ENCODE measurements at regions not wholly inside any gene's neighbourhood (a gene's known extent, or its start where the extent isn't known, plus 50 kb on each side); places are given as distances from the start of the nearest gene placed in this dataset.

DNA sequence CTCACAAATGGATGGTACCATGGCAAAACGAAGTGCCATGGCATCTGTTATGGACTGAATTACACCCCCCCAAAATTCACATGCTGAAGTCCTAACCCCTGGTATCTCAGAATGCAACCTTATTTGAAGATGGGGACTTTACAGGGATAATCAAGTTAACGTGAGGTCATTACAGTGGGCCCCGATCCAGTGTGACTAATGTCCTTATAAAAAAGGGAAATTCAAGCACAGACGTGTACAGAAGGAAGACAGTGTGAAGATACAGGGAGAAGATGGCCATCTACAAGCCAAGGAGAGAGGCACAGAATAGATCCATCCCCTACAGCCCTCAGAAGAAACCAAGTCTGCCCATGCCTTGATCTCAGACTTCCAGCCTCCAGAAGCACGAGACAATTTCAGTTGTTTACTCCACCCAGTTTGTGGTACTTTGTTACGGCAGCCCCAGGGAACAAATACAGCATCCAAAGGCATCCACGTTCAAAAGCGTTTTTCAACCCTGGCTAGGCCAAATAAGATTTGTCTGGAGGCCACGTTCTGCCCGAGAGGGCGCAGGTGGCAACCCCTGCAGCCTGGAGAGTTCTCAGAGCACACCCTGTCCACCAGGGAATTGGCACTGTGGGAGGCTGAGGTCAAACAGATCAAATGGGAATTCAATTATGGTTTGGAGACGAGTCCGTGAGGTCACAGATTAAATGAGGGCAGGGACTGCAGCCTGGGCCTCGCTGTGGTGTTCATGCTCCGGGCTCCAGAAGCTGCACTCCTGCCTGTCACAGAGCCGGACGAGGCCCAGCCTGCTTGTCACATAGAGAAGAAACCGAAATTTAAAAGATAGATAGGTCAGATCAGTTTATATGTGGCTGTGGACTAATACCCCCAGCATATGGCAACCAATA lies 494.8 kb downstream of the SHQ1 start:
- H3K27ac ChIP-seq (ENCODE audit: low read length) = no peak overlapping the region
- no peaks in the 10 kb centered on the region for H3K36me3 ChIP-seq (ENCODE audit: control insufficient read depth in 1 of 2, insufficient read depth in 2 of 2, low read length in 2 of 2)
- H3K4me1 ChIP-seq (ENCODE audit: control insufficient read depth in 1 of 2, insufficient read depth in 2 of 2, low read length in 2 of 2) = peaks cover 0 to under 1% of the 10 kb centered on the region in 2 donors

DNA sequence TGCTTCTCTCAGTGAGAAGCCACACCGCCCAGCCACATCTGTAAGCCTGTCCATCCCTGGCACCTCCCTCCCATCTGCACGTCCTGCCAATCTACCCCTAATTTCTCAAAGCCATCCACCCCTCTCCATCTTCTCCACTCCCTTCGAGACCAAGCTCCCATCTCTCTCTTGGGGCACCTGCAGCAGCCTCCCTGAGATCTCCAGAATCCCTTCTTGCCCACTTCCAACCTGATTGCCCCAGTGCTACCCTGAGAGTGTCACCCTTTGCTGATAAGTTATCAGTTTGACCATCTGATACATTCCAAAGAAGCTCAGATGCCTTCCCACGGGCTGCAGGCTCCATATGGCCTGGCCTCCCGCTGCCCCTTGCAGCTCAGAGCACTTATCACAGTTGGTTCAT lies 496.1 kb downstream of the SHQ1 start:
- Histone ChIP-seq H3K9me3 (ENCODE audit: control insufficient read depth in 1 of 2, low read length in 2 of 2) (no peaks in the 10 kb centered on the region), H3K4me3 (ENCODE audit: low read depth in 1 of 2, low read length in 2 of 2) (no peak overlapping the region), H3K27me3 (ENCODE audit: low read depth, low read length) (no peaks in the 10 kb centered on the region), H3K36me3 (ENCODE audit: control insufficient read depth in 1 of 2, insufficient read depth in 2 of 2, low read length in 2 of 2) (no peaks in the 10 kb centered on the region), H3K4me1 (ENCODE audit: control insufficient read depth in 1 of 2, insufficient read depth in 2 of 2, low read length in 2 of 2) (peaks cover 4 to 8% of the 10 kb centered on the region in 2 donors), H3K27ac (ENCODE audit: low read length) (no peak overlapping the region)

More for the DNA sequence above, 494.8 kb downstream of the SHQ1 start:
- Histone ChIP-seq H3K27me3 (ENCODE audit: low read depth, low read length) (no peaks in the 10 kb centered on the region), H3K4me3 (ENCODE audit: low read depth in 1 of 2, low read length in 2 of 2) (no peak overlapping the region), H3K9me3 (ENCODE audit: control insufficient read depth in 1 of 2, low read length in 2 of 2) (no peaks in the 10 kb centered on the region)

GRCh38 chr3:72351536-72351935 lies 496.7 kb downstream of the SHQ1 start:
- H3K4me3 ChIP-seq (ENCODE audit: low read depth in 1 of 2, low read length in 2 of 2) = no peak overlapping the region
- H3K9me3 ChIP-seq (ENCODE audit: control insufficient read depth in 1 of 2, low read length in 2 of 2) = no peaks in the 10 kb centered on the region
- no peaks in the 10 kb centered on the region for H3K36me3 ChIP-seq (ENCODE audit: control insufficient read depth in 1 of 2, insufficient read depth in 2 of 2, low read length in 2 of 2)
- H3K27ac ChIP-seq (ENCODE audit: low read length) = no peak overlapping the region
- no peaks in the 10 kb centered on the region for H3K27me3 ChIP-seq (ENCODE audit: low read depth, low read length)
- H3K4me1 ChIP-seq (ENCODE audit: control insufficient read depth in 1 of 2, insufficient read depth in 2 of 2, low read length in 2 of 2) = peaks cover 4 to 8% of the 10 kb centered on the region in 2 donors

DNA sequence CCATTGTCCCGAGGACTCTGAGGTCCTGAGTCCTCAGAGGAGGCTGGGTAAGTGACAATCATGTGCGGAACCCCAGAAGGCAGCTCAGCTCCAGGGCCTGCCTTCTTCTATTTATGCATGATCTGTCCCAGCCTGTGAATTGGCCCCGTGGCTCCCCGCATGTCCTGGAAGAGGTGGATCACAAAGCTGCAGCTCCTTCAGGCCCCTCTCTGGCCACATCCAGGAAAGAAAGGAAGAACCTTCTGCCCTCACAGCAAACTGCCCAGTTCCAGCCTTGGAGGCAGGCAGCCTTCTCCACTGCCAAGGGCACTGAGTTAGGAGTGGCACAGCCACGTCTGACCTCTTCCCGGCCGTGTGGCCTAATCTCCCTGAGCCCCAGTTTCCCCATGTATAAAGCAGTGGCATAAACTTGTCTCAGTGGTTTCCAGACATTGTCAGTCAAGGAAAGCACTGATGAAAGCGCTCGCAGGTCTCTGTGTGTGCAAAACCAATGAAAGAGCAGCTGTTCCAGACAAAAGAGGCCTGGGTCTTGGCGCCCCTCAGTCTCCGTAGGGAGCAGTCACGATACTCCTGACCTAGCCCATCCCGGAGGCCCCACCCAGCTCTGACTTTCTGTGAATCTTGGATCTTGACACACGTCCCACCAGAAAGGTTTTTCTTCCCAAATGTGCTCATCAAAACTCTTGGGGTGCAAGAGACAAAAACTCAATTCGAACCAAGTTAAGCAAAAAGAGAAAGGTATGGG lies 497.3 kb downstream of the SHQ1 start:
- peaks cover 4 to 8% of the 10 kb centered on the region in 2 donors for H3K4me1 ChIP-seq (ENCODE audit: control insufficient read depth in 1 of 2, insufficient read depth in 2 of 2, low read length in 2 of 2)
- H3K27ac ChIP-seq (ENCODE audit: low read length) = no peak overlapping the region

GRCh38 chr3:72348357-72348756 lies 499.9 kb downstream of the SHQ1 start:
- H3K36me3 ChIP-seq (ENCODE audit: control insufficient read depth in 1 of 2, insufficient read depth in 2 of 2, low read length in 2 of 2) = no peaks in the 10 kb centered on the region
- H3K27me3 ChIP-seq (ENCODE audit: low read depth, low read length) = no peaks in the 10 kb centered on the region
- no peak overlapping the region for H3K27ac ChIP-seq (ENCODE audit: low read length)
- no peak overlapping the region for H3K4me3 ChIP-seq (ENCODE audit: low read depth in 1 of 2, low read length in 2 of 2)
- H3K4me1 ChIP-seq (ENCODE audit: control insufficient read depth in 1 of 2, insufficient read depth in 2 of 2, low read length in 2 of 2) = peaks cover 4 to 8% of the 10 kb centered on the region in 2 donors
- H3K9me3 ChIP-seq (ENCODE audit: control insufficient read depth in 1 of 2, low read length in 2 of 2) = no peaks in the 10 kb centered on the region

More for the DNA sequence above, 497.3 kb downstream of the SHQ1 start:
- no peaks in the 10 kb centered on the region for H3K27me3 ChIP-seq (ENCODE audit: low read depth, low read length)
- H3K4me3 ChIP-seq (ENCODE audit: low read depth in 1 of 2, low read length in 2 of 2) = no peak overlapping the region
- no peaks in the 10 kb centered on the region for H3K36me3 ChIP-seq (ENCODE audit: control insufficient read depth in 1 of 2, insufficient read depth in 2 of 2, low read length in 2 of 2)
- no peaks in the 10 kb centered on the region for H3K9me3 ChIP-seq (ENCODE audit: control insufficient read depth in 1 of 2, low read length in 2 of 2)

- Histone ChIP-seq H3K36me3 (ENCODE audit: control insufficient read depth in 1 of 2, insufficient read depth in 2 of 2, low read length in 2 of 2) (no peaks in the 10 kb centered on the region), H3K4me3 (ENCODE audit: low read depth in 1 of 2, low read length in 2 of 2) (no peak overlapping the region), H3K4me1 (ENCODE audit: control insufficient read depth in 1 of 2, insufficient read depth in 2 of 2, low read length in 2 of 2) (peaks cover 4 to 8% of the 10 kb centered on the region in 2 donors), H3K27ac (ENCODE audit: low read length) (no peak overlapping the region), H3K9me3 (ENCODE audit: control insufficient read depth in 1 of 2, low read length in 2 of 2) (no peaks in the 10 kb centered on the region), H3K27me3 (ENCODE audit: low read depth, low read length) (no peaks in the 10 kb centered on the region)
These were observed 500.4 kb downstream of the SHQ1 start for GRCh38 chr3:72347819-72348319.

DNA sequence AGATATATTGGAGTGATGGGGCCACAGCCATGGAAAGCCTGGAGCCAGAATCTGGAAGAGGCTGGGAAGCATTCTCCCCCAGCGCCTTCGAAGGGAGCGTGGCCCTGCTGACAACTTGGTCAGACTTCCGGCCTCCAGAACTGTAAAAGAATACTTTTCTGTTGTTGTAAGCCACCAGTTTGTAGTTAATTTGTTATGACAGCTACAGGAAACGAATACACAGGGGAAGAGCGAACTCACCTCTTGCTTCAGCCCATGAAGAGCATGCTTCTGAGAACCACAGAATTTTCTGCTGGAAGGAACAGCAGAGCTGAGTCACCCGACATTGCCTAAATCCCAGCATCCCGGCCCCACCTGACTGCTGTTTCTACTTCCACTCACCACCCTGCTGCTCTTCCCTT lies 501.7 kb downstream of the SHQ1 start:
- Histone ChIP-seq H3K27me3 (ENCODE audit: low read depth, low read length) (no peaks in the 10 kb centered on the region), H3K27ac (ENCODE audit: low read length) (no peak overlapping the region), H3K9me3 (ENCODE audit: control insufficient read depth in 1 of 2, low read length in 2 of 2) (no peaks in the 10 kb centered on the region), H3K4me3 (ENCODE audit: low read depth in 1 of 2, low read length in 2 of 2) (no peak overlapping the region), H3K4me1 (ENCODE audit: control insufficient read depth in 1 of 2, insufficient read depth in 2 of 2, low read length in 2 of 2) (peaks cover 4 to 15% of the 10 kb centered on the region in 2 donors), H3K36me3 (ENCODE audit: control insufficient read depth in 1 of 2, insufficient read depth in 2 of 2, low read length in 2 of 2) (no peaks in the 10 kb centered on the region)

- no peak overlapping the region for H3K4me3 ChIP-seq (ENCODE audit: low read depth in 1 of 2, low read length in 2 of 2)
- no peaks in the 10 kb centered on the region for H3K27me3 ChIP-seq (ENCODE audit: low read depth, low read length)
- peaks cover 4 to 16% of the 10 kb centered on the region in 2 donors for H3K4me1 ChIP-seq (ENCODE audit: control insufficient read depth in 1 of 2, insufficient read depth in 2 of 2, low read length in 2 of 2)
- H3K9me3 ChIP-seq (ENCODE audit: control insufficient read depth in 1 of 2, low read length in 2 of 2) = no peaks in the 10 kb centered on the region
- no peaks in the 10 kb centered on the region for H3K36me3 ChIP-seq (ENCODE audit: control insufficient read depth in 1 of 2, insufficient read depth in 2 of 2, low read length in 2 of 2)
- H3K27ac ChIP-seq (ENCODE audit: low read length) = no peak overlapping the region
These were observed 502.3 kb downstream of the SHQ1 start for GRCh38 chr3:72345980-72346379.

- Histone ChIP-seq H3K4me1 (ENCODE audit: control insufficient read depth in 1 of 2, insufficient read depth in 2 of 2, low read length in 2 of 2) (peaks cover 4 to 16% of the 10 kb centered on the region in 2 donors), H3K27ac (ENCODE audit: low read length) (no peak overlapping the region), H3K36me3 (ENCODE audit: control insufficient read depth in 1 of 2, insufficient read depth in 2 of 2, low read length in 2 of 2) (no peaks in the 10 kb centered on the region), H3K9me3 (ENCODE audit: control insufficient read depth in 1 of 2, low read length in 2 of 2) (no peaks in the 10 kb centered on the region), H3K27me3 (ENCODE audit: low read depth, low read length) (no peaks in the 10 kb centered on the region), H3K4me3 (ENCODE audit: low read depth in 1 of 2, low read length in 2 of 2) (no peak overlapping the region)
These were observed 502.9 kb downstream of the SHQ1 start for GRCh38 chr3:72345237-72345878.

DNA sequence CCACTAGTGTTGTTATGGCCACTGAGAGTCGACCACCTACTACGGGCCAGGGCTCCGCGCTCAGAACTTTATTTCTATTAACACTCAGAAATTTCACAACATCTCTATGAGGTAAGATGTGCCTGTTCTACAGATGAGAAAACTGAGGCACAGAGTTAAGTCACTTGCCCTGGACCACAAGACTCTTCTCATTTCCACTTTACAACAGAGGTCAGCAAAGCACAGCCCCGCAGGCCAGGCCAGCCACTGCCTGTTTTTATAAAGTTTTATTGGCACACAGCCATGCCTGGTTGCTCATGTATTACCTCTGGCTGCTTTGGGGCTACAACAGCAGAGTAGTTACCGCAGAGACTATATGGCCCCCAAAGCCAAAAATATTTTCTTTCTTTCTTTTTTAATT lies 503.6 kb downstream of the SHQ1 start:
- H3K27ac ChIP-seq (ENCODE audit: low read length) = no peak overlapping the region
- H3K36me3 ChIP-seq (ENCODE audit: control insufficient read depth in 1 of 2, insufficient read depth in 2 of 2, low read length in 2 of 2) = no peaks in the 10 kb centered on the region
- no peaks in the 10 kb centered on the region for H3K9me3 ChIP-seq (ENCODE audit: control insufficient read depth in 1 of 2, low read length in 2 of 2)
- peaks cover 4 to 16% of the 10 kb centered on the region in 2 donors for H3K4me1 ChIP-seq (ENCODE audit: control insufficient read depth in 1 of 2, insufficient read depth in 2 of 2, low read length in 2 of 2)
- no peaks in the 10 kb centered on the region for H3K27me3 ChIP-seq (ENCODE audit: low read depth, low read length)
- H3K4me3 ChIP-seq (ENCODE audit: low read depth in 1 of 2, low read length in 2 of 2) = no peak overlapping the region

- Histone ChIP-seq H3K9me3 (ENCODE audit: control insufficient read depth in 1 of 2, low read length in 2 of 2) (no peaks in the 10 kb centered on the region), H3K4me1 (ENCODE audit: control insufficient read depth in 1 of 2, insufficient read depth in 2 of 2, low read length in 2 of 2) (peaks cover 4 to 16% of the 10 kb centered on the region in 2 donors), H3K36me3 (ENCODE audit: control insufficient read depth in 1 of 2, insufficient read depth in 2 of 2, low read length in 2 of 2) (no peaks in the 10 kb centered on the region), H3K4me3 (ENCODE audit: low read depth in 1 of 2, low read length in 2 of 2) (no peak overlapping the region), H3K27ac (ENCODE audit: low read length) (no peak overlapping the region), H3K27me3 (ENCODE audit: low read depth, low read length) (no peaks in the 10 kb centered on the region)
These were observed 504.0 kb downstream of the SHQ1 start for GRCh38 chr3:72344236-72344635.
